ENCODE measurements at regions not wholly inside any gene's neighbourhood (a gene's known extent, or its start where the extent isn't known, plus 50 kb on each side); places are given as distances from the start of the nearest gene placed in this dataset.

- no peak for TF ChIP-seq CTCF (conservative IDR thresholded peaks at IDR 0.05)
- Mint-ChIP-seq H3K4me3 (no peak overlapping the region), H3K36me3 (ENCODE audit: low read depth) (no peaks in the 10 kb centered on the region), H3K27me3 (ENCODE audit: low read depth) (no peaks in the 10 kb centered on the region), H3K4me1 (peaks cover 8% of the 10 kb centered on the region), H3K9me3 (no peaks in the 10 kb centered on the region), H3K27ac (ENCODE audit: unreplicated experiment) (no peak overlapping the region)
- DNase-seq (ENCODE audit: low read depth, low spot score) = no peak
Measured at GRCh38 chr9:119765632-119766175, 396.5 kb upstream of the BRINP1 start.

- TF ChIP-seq CTCF (conservative IDR thresholded peaks at IDR 0.05) = no peak
- H3K4me3 Mint-ChIP-seq = no peak overlapping the region
- H3K27me3 Mint-ChIP-seq (ENCODE audit: low read depth) = peaks cover 12% of the 10 kb centered on the region
- no peak for DNase-seq (ENCODE audit: low read depth, low spot score)
- no peak overlapping the region for H3K27ac Mint-ChIP-seq (ENCODE audit: unreplicated experiment)
- H3K9me3 Mint-ChIP-seq = no peaks in the 10 kb centered on the region
- no peaks in the 10 kb centered on the region for H3K36me3 Mint-ChIP-seq (ENCODE audit: low read depth)
- H3K4me1 Mint-ChIP-seq = peaks cover 8% of the 10 kb centered on the region
Measured at GRCh38 chr9:119763260-119763659, 394.0 kb upstream of the BRINP1 start.

GRCh38 chr9:119761812-119762211, 392.6 kb upstream of the BRINP1 start:
- H3K36me3 Mint-ChIP-seq (ENCODE audit: low read depth) = no peaks in the 10 kb centered on the region
- peaks cover 25% of the 10 kb centered on the region for H3K27me3 Mint-ChIP-seq (ENCODE audit: low read depth)
- no peak overlapping the region for H3K4me3 Mint-ChIP-seq
- peaks cover 8% of the 10 kb centered on the region for H3K4me1 Mint-ChIP-seq
- no peak for TF ChIP-seq CTCF (conservative IDR thresholded peaks at IDR 0.05)
- H3K27ac Mint-ChIP-seq (ENCODE audit: unreplicated experiment) = no peak overlapping the region
- DNase-seq (ENCODE audit: low read depth, low spot score) = no peak
- no peaks in the 10 kb centered on the region for H3K9me3 Mint-ChIP-seq

GRCh38 chr9:119758990-119759389, 389.8 kb upstream of the BRINP1 start:
- H3K36me3 Mint-ChIP-seq (ENCODE audit: low read depth) = no peaks in the 10 kb centered on the region
- DNase-seq (ENCODE audit: low read depth, low spot score) = no peak
- H3K4me3 Mint-ChIP-seq = no peak overlapping the region
- no peak for TF ChIP-seq CTCF (conservative IDR thresholded peaks at IDR 0.05)
- peaks cover 33% of the 10 kb centered on the region for H3K27me3 Mint-ChIP-seq (ENCODE audit: low read depth)
- no peak overlapping the region for H3K27ac Mint-ChIP-seq (ENCODE audit: unreplicated experiment)
- H3K4me1 Mint-ChIP-seq = peaks cover 8% of the 10 kb centered on the region
- no peaks in the 10 kb centered on the region for H3K9me3 Mint-ChIP-seq

GRCh38 chr9:119758241-119758640, 389.0 kb upstream of the BRINP1 start:
- H3K4me1 Mint-ChIP-seq = peaks cover 8% of the 10 kb centered on the region
- no peak for TF ChIP-seq CTCF (conservative IDR thresholded peaks at IDR 0.05)
- H3K27me3 Mint-ChIP-seq (ENCODE audit: low read depth) = peaks cover 33% of the 10 kb centered on the region
- no peak for DNase-seq (ENCODE audit: low read depth, low spot score)
- H3K36me3 Mint-ChIP-seq (ENCODE audit: low read depth) = no peaks in the 10 kb centered on the region
- no peak overlapping the region for H3K27ac Mint-ChIP-seq (ENCODE audit: unreplicated experiment)
- no peaks in the 10 kb centered on the region for H3K9me3 Mint-ChIP-seq
- no peak overlapping the region for H3K4me3 Mint-ChIP-seq

GRCh38 chr9:119739476-119739875, 370.2 kb upstream of the BRINP1 start:
- no peak for DNase-seq (ENCODE audit: low read depth, low spot score)
- Mint-ChIP-seq H3K9me3 (peaks cover 16% of the 10 kb centered on the region), H3K36me3 (ENCODE audit: low read depth) (peaks cover 3% of the 10 kb centered on the region), H3K27me3 (ENCODE audit: low read depth) (peaks cover 5% of the 10 kb centered on the region), H3K4me1 (no peaks in the 10 kb centered on the region), H3K4me3 (no peak overlapping the region), H3K27ac (ENCODE audit: unreplicated experiment) (no peak overlapping the region)
- TF ChIP-seq CTCF (conservative IDR thresholded peaks at IDR 0.05) = no peak

Data from neural crest cell (in vitro differentiated cells).